GM18511 (cell line): ENCODE measurements at regions not wholly inside any gene's neighbourhood (a gene's known extent, or its start where the extent isn't known, plus 50 kb on each side); places are given as distances from the start of the nearest gene placed in this dataset.

ENCODE experiments used
- ATAC-seq: cut with Tn5 transposase; IDR thresholded peaks from one replicate; pipeline ENCODE4 v1.9.1; 2021; ENCODE audit warnings: mild to moderate bottlenecking, moderate library complexity; ENCODE audit not compliant: unreplicated experiment

DNA sequence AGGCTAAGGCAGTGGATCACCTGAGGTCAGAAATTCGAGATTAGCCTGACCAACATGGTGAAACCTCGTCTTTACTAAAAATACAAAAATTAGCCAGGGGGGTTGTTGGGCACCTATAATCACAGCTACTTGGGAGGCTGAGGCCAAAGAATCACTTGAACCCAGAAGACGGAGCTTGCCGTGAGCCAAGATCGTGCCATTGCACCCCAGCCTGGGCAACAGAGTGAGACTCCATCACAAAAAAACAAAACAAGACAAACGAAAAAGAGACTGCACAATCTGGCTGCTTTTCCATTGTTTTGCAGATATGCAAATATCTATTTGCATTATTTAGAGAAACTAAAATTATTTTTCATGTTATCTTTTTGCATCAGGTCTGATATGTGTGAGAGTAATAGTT is 83.6 kb downstream of the ZNF486 start:
- ATAC-seq: no peak

DNA sequence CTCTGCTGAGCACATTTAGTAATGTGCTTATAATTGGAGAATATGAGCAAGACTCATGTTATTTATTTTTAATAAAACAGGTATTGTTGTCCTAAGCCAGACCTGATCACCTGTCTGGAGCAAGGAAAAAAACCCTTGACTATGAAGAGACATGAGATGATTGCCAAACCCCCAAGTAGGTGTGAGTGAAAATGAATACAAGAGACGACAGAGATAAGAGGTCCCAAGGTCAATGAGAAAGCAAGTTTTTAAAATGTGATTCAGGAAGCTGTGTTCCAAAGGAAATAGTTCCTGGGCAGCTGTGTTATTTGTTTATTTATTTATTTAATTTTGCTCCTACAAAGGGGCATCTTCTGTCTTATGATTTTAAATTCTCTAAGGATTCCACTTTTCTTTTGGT is 83.1 kb downstream of the ZNF486 start:
- ATAC-seq: no peak
